GM23338 (cell line): ENCODE measurements at regions not wholly inside any gene's neighbourhood (a gene's known extent, or its start where the extent isn't known, plus 50 kb on each side); places are given as distances from the start of the nearest gene placed in this dataset.

Experiments used
- CREB1 ChIP-seq: fragments of 250-450 bp; sonication (Bioruptor Pico); IDR thresholded peaks from 2 replicates; pipeline ENCODE4 v1.5.0; 2020; ENCODE audit warnings: low read depth, mild to moderate bottlenecking, moderate library complexity
- CTCF ChIP-seq, 2 experiments: fragments of 200-600 bp in 1 of 2; sonication (generic) in 1 of 2; conservative IDR thresholded peaks; 2 replicates each; pipeline versions ENCODE4 v1.5.1 to v1.6.1; 2016 to 2017; ENCODE audit warnings: antibody characterized with exemption in 2 of 2, low read depth in 2 of 2, mild to moderate bottlenecking in 2 of 2, moderate library complexity in 1 of 2
- ETS1 ChIP-seq: IDR thresholded peaks from 2 replicates; pipeline ENCODE4 v1.6.1; 2016; ENCODE audit warnings: antibody characterized with exemption
- EZH2 ChIP-seq: fragments of 200-600 bp; sonication (generic); IDR thresholded peaks from one replicate; pipeline ENCODE4 v1.8.0; 2017; ENCODE audit warnings: antibody characterized with exemption, mild to moderate bottlenecking, low read depth; ENCODE audit not compliant: unreplicated experiment
- EZH2phosphoT487 ChIP-seq: fragments of 200-600 bp; sonication (generic); IDR thresholded peaks from one replicate; pipeline ENCODE4 v1.8.1; 2018; ENCODE audit warnings: antibody characterized with exemption; ENCODE audit not compliant: unreplicated experiment
- POLR2AphosphoS5 ChIP-seq: IDR thresholded peaks from 2 replicates; pipeline ENCODE4 v1.6.1; 2016; ENCODE audit warnings: antibody characterized with exemption, low read depth
- STAT1 ChIP-seq: IDR thresholded peaks from one replicate; pipeline ENCODE4 v1.6.1; 2016; ENCODE audit warnings: antibody characterized with exemption; ENCODE audit not compliant: unreplicated experiment
- ZNF331 ChIP-seq: fragments of 250-450 bp; sonication (Bioruptor Pico); IDR thresholded peaks from 2 replicates; pipeline ENCODE4 v1.5.0; 2020; ENCODE audit warnings: low read depth, mild to moderate bottlenecking, moderate library complexity
- TF ChIP-seq, protein P1 (sequence below): IDR thresholded peaks from one replicate; pipeline ENCODE4 v1.6.1; 2018; ENCODE audit warnings: antibody characterized with exemption; ENCODE audit not compliant: unreplicated experiment
- TF ChIP-seq, protein P2 (sequence below): fragments of 250-450 bp; sonication (Bioruptor Pico); IDR thresholded peaks from 2 replicates; pipeline ENCODE4 v1.5.0; 2020; ENCODE audit warnings: mild to moderate bottlenecking, moderate library complexity

DNA sequence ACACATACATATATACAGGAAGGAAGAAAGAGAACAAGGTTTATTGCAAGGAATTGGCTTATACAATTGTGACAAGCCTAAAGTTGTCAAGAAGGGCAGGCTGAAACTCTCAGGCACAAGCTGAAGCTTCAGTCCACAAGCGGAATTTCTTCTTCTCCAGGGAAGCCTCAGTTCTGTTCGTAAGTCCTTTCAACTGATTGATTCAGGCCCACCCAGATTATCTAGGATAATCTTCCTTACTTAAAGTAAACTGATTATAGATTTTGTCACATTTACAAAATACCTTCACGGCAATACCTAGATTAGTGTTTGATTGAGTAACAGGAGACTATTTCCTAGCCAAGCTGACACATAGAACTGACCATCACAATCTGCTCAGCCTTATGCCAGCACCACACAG is 81.5 kb upstream of the TMEM260 start:
- no peak for TF ChIP-seq POLR2AphosphoS5
- no peak for TF ChIP-seq CTCF (conservative IDR thresholded peaks at IDR 0.05; ENCODE audit: low read depth in 2 of 2)
- TF ChIP-seq EZH2: no peak
- TF ChIP-seq ETS1: no peak
- TF ChIP-seq EZH2phosphoT487: no peak
- TF ChIP-seq, protein P1, sequence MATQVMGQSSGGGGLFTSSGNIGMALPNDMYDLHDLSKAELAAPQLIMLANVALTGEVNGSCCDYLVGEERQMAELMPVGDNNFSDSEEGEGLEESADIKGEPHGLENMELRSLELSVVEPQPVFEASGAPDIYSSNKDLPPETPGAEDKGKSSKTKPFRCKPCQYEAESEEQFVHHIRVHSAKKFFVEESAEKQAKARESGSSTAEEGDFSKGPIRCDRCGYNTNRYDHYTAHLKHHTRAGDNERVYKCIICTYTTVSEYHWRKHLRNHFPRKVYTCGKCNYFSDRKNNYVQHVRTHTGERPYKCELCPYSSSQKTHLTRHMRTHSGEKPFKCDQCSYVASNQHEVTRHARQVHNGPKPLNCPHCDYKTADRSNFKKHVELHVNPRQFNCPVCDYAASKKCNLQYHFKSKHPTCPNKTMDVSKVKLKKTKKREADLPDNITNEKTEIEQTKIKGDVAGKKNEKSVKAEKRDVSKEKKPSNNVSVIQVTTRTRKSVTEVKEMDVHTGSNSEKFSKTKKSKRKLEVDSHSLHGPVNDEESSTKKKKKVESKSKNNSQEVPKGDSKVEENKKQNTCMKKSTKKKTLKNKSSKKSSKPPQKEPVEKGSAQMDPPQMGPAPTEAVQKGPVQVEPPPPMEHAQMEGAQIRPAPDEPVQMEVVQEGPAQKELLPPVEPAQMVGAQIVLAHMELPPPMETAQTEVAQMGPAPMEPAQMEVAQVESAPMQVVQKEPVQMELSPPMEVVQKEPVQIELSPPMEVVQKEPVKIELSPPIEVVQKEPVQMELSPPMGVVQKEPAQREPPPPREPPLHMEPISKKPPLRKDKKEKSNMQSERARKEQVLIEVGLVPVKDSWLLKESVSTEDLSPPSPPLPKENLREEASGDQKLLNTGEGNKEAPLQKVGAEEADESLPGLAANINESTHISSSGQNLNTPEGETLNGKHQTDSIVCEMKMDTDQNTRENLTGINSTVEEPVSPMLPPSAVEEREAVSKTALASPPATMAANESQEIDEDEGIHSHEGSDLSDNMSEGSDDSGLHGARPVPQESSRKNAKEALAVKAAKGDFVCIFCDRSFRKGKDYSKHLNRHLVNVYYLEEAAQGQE: no peak
- no peak for TF ChIP-seq ZNF331
- no peak for TF ChIP-seq CREB1 (CRISPR knock-in tag)
- TF ChIP-seq, protein P2, sequence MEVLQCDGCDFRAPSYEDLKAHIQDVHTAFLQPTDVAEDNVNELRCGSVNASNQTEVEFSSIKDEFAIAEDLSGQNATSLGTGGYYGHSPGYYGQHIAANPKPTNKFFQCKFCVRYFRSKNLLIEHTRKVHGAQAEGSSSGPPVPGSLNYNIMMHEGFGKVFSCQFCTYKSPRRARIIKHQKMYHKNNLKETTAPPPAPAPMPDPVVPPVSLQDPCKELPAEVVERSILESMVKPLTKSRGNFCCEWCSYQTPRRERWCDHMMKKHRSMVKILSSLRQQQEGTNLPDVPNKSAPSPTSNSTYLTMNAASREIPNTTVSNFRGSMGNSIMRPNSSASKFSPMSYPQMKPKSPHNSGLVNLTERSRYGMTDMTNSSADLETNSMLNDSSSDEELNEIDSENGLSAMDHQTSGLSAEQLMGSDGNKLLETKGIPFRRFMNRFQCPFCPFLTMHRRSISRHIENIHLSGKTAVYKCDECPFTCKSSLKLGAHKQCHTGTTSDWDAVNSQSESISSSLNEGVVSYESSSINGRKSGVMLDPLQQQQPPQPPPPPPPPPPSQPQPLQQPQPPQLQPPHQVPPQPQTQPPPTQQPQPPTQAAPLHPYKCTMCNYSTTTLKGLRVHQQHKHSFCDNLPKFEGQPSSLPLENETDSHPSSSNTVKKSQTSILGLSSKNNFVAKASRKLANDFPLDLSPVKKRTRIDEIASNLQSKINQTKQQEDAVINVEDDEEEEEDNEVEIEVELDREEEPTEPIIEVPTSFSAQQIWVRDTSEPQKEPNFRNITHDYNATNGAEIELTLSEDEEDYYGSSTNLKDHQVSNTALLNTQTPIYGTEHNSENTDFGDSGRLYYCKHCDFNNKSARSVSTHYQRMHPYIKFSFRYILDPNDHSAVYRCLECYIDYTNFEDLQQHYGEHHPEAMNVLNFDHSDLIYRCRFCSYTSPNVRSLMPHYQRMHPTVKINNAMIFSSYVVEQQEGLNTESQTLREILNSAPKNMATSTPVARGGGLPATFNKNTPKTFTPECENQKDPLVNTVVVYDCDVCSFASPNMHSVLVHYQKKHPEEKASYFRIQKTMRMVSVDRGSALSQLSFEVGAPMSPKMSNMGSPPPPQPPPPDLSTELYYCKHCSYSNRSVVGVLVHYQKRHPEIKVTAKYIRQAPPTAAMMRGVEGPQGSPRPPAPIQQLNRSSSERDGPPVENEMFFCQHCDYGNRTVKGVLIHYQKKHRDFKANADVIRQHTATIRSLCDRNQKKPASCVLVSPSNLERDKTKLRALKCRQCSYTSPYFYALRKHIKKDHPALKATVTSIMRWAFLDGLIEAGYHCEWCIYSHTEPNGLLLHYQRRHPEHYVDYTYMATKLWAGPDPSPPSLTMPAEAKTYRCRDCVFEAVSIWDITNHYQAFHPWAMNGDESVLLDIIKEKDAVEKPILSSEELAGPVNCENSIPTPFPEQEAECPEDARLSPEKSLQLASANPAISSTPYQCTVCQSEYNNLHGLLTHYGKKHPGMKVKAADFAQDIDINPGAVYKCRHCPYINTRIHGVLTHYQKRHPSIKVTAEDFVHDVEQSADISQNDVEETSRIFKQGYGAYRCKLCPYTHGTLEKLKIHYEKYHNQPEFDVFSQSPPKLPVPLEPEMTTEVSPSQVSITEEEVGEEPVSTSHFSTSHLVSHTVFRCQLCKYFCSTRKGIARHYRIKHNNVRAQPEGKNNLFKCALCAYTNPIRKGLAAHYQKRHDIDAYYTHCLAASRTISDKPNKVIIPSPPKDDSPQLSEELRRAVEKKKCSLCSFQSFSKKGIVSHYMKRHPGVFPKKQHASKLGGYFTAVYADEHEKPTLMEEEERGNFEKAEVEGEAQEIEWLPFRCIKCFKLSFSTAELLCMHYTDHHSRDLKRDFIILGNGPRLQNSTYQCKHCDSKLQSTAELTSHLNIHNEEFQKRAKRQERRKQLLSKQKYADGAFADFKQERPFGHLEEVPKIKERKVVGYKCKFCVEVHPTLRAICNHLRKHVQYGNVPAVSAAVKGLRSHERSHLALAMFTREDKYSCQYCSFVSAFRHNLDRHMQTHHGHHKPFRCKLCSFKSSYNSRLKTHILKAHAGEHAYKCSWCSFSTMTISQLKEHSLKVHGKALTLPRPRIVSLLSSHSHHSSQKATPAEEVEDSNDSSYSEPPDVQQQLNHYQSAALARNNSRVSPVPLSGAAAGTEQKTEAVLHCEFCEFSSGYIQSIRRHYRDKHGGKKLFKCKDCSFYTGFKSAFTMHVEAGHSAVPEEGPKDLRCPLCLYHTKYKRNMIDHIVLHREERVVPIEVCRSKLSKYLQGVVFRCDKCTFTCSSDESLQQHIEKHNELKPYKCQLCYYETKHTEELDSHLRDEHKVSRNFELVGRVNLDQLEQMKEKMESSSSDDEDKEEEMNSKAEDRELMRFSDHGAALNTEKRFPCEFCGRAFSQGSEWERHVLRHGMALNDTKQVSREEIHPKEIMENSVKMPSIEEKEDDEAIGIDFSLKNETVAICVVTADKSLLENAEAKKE (CRISPR knock-in tag): no peak
- no peak for TF ChIP-seq STAT1
